ENCODE measurements at regions not wholly inside any gene's neighbourhood (a gene's known extent, or its start where the extent isn't known, plus 50 kb on each side); places are given as distances from the start of the nearest gene placed in this dataset.

GRCh38 chr10:130847170-130847569, 464.4 kb downstream of the TCERG1L start:
- TF ChIP-seq ARNT (IDR thresholded peaks at IDR 0.05) (no peak), SUZ12 (IDR thresholded peaks at IDR 0.05) (no peak), FOXM1 (IDR thresholded peaks at IDR 0.05; ENCODE audit: borderline replicate concordance) (no peak), ELF4 (IDR thresholded peaks at IDR 0.05) (no peak), L3MBTL2 (conservative IDR thresholded peaks at IDR 0.05) (no peak), FOXA1 (IDR thresholded peaks at IDR 0.05) (no peak)

All from HEK293T (cell line).